Prostate gland (tissue), 2 donors: ENCODE measurements at regions not wholly inside any gene's neighbourhood (a gene's known extent, or its start where the extent isn't known, plus 50 kb on each side); places are given as distances from the start of the nearest gene placed in this dataset.

Experiments
- CTCF ChIP-seq, 4 experiments: fragments of 200-600 bp in 2 of 4; fragments of 450-650 bp in 2 of 4; sonication (generic) in 2 of 4; IDR thresholded peaks; 1 replicate in 3 of 4; 2 replicates in 1 of 4; pipeline ENCODE4 v1.5.1; 2016 to 2019; ENCODE audit warnings: antibody characterized with exemption in 4 of 4, mild to moderate bottlenecking in 2 of 4, moderate library complexity in 2 of 4
- POLR2A ChIP-seq: fragments of 450-650 bp; IDR thresholded peaks from one replicate; pipeline ENCODE4 v1.6.1; 2016; ENCODE audit warnings: antibody characterized with exemption, mild to moderate bottlenecking

GRCh38 chr9:13615660-13616490 is 336.4 kb upstream of the MPDZ start:
- no peak for TF ChIP-seq CTCF (IDR thresholded peaks at IDR 0.05)
- no peak for TF ChIP-seq POLR2A
